T-cell (primary cell): ENCODE measurements at regions not wholly inside any gene's neighbourhood (a gene's known extent, or its start where the extent isn't known, plus 50 kb on each side); places are given as distances from the start of the nearest gene placed in this dataset.

ENCODE experiments used
- ATAC-seq, 4 experiments: fragments of 200-7000 bp in 3 of 4; fragments of 150-1000 bp in 1 of 4; cut with Tn5 transposase; replicated peaks in 1 of 4; 1 replicate in 3 of 4; 2 replicates in 1 of 4; pipeline ENCODE4 v1.10.0; 2021; ENCODE audit warnings: moderate library complexity in 3 of 4, mild to moderate bottlenecking in 2 of 4, moderate number of reproducible peaks in 1 of 4
- CTCF ChIA-PET, 2 donors: fragments of 300-600 bp; sonication (Branson Sonifier 250); formaldehyde crosslinking; loops; one replicate each; lab custom pipeline; 2022; ENCODE audit warnings: antibody characterized with exemption in 2 of 2; lab: Charles Lee
- POLR2A ChIA-PET, 2 donors: fragments of 300-600 bp; sonication (Branson Sonifier 250); formaldehyde crosslinking; loops; one replicate each; lab custom pipeline; 2022; ENCODE audit warnings: antibody characterized with exemption in 2 of 2; lab: Charles Lee
- DNase-seq, 35 experiments: peaks; one replicate each; pipeline versions ENCODE4 v3.0.0 to v3.0.0-alpha.2; 2013 to 2023
- H3K27ac ChIP-seq: one replicate; pipeline ENCODE4 v1.5.1; 2013; ENCODE audit warnings: low read length
- H3K27me3 ChIP-seq, 2 experiments: replicated peaks in 1 of 2; 1 replicate in 1 of 2; 2 replicates in 1 of 2; pipeline versions ENCODE4 v1.6.1 to v1.7.0; 2013; ENCODE audit warnings: low read length in 1 of 2, mixed read lengths in 1 of 2; ENCODE audit not compliant: control insufficient read depth in 2 of 2, insufficient read depth in 2 of 2; ENCODE audit errors: extremely low read depth in 1 of 2
- H3K36me3 ChIP-seq, 2 donors: 1 replicate in 1 of 2; 2 replicates in 1 of 2; pipeline versions ENCODE4 v1.6.1 to v1.7.0; 2013; ENCODE audit warnings: low read length in 1 of 2; ENCODE audit not compliant: control insufficient read depth in 2 of 2, insufficient read depth in 1 of 2; ENCODE audit errors: extremely low read depth in 1 of 2
- H3K4me1 ChIP-seq, 2 experiments: 1 replicate in 1 of 2; 2 replicates in 1 of 2; pipeline versions ENCODE4 v1.6.1 to v1.7.0; 2013; ENCODE audit warnings: low read length in 2 of 2, mixed read lengths in 1 of 2; ENCODE audit not compliant: insufficient read depth in 2 of 2, control insufficient read depth in 1 of 2; ENCODE audit errors: extremely low read depth in 1 of 2
- H3K4me3 ChIP-seq, 2 donors: 1 replicate in 1 of 2; 2 replicates in 1 of 2; pipeline versions ENCODE4 v1.5.1 to v1.7.0; 2013; ENCODE audit warnings: mild to moderate bottlenecking in 2 of 2, low read length in 1 of 2, moderate library complexity in 1 of 2; ENCODE audit not compliant: control insufficient read depth in 1 of 2; ENCODE audit errors: extremely low read depth in 1 of 2
- H3K9me3 ChIP-seq: 2 replicates; pipeline ENCODE4 v1.7.0; 2013
- H3K27ac Mint-ChIP-seq, 2 donors: one replicate each; pipeline ENCODE4 v1.8.0; 2020 to 2021; ENCODE audit warnings: mild to moderate bottlenecking in 2 of 2, mixed read lengths in 2 of 2
- H3K27me3 Mint-ChIP-seq, 2 donors: one replicate each; pipeline ENCODE4 v1.8.0; 2021 to 2022; ENCODE audit warnings: mixed read lengths in 2 of 2
- H3K36me3 Mint-ChIP-seq: one replicate; pipeline ENCODE4 v1.8.0; 2021; ENCODE audit warnings: mixed read lengths
- H3K4me1 Mint-ChIP-seq, 3 donors: one replicate each; pipeline ENCODE4 v1.8.0; 2020 to 2022; ENCODE audit warnings: mixed read lengths in 3 of 3, mild to moderate bottlenecking in 1 of 3
- H3K4me3 Mint-ChIP-seq, 3 donors: one replicate each; pipeline ENCODE4 v1.8.0; 2020 to 2022; ENCODE audit warnings: mild to moderate bottlenecking in 3 of 3, mixed read lengths in 3 of 3, moderate library complexity in 3 of 3
- H3K9me3 Mint-ChIP-seq, 3 donors: one replicate each; pipeline ENCODE4 v1.8.0; 2020 to 2022; ENCODE audit warnings: mixed read lengths in 3 of 3
- WGBS: methylation state at CpG from one replicate; pipeline ENCODE4 v1.1.5; 2013; ENCODE audit warnings: missing lambda C conversion rate; ENCODE audit not compliant: insufficient coverage; 5-methylcytosine and 5-hydroxymethylcytosine counted together

DNA sequence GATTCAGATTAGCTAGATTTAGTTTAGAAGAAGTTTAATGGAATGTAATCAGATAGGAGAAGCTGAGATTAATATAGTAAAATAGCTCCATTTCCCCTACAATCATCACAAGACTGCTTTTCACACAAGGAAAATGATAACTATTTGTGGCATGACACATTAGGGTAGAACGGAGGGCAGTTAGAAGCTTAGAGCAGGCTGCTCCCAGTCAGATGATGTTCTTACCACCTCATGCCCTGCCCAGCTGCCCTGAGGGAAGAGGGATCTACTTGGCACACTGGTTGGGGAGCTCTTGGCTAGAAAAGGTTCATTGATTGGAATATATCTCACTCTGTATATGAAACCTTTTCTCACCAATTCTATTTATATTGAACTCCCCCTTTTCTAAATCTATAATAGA, 180.7 kb upstream of the IL15 start:
- Histone ChIP-seq H3K4me3 (no peak overlapping the region), H3K9me3 (no peaks in the 10 kb centered on the region), H3K27me3 (no peaks in the 10 kb centered on the region), H3K27ac (no peak overlapping the region), H3K4me1 (no peaks in the 10 kb centered on the region), H3K36me3 (no peaks in the 10 kb centered on the region)
- ChIA-PET CTCF (no interaction called here), POLR2A (interaction anchor here in 1 of 2 donors (0.6 kb wide), 1 partner anchor 106 kb away, joined by 3 read pairs; no protein-coding TSS in a partner anchor)
- Mint-ChIP-seq H3K4me1 (no peaks in the 10 kb centered on the region), H3K27me3 (peaks cover 1 to 8% of the 10 kb centered on the region in 2 donors), H3K4me3 (no peak overlapping the region), H3K27ac (no peak overlapping the region), H3K36me3 (no peaks in the 10 kb centered on the region), H3K9me3 (no peaks in the 10 kb centered on the region)
- DNase-seq: no peak
- no CpG with 5 or more reads among the region's 1 CpG for WGBS
- no peak for ATAC-seq

DNA sequence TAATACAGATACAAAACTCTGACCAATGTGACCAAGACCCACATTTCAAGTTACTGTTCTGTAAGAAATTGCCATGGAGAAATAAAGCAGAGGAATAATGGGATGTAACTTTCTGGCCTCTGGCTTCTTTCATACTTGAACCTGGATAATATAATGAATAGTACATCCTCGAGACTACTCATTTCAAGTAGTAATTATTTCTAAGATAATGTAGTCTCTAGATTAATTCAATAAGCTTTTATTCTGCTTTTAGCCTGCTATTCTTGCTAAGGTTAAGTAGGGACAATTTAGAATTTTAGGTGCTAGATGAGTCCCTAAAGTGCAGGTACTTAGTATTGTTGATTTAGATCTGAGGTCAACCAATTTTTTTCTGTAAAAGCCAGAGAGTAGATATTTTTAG, 178.7 kb upstream of the IL15 start:
- H3K9me3 Mint-ChIP-seq: no peaks in the 10 kb centered on the region
- peaks cover 2 to 8% of the 10 kb centered on the region in 2 donors for H3K27me3 Mint-ChIP-seq
- no peaks in the 10 kb centered on the region for H3K4me1 Mint-ChIP-seq
- Histone ChIP-seq H3K9me3 (no peaks in the 10 kb centered on the region), H3K4me1 (no peaks in the 10 kb centered on the region), H3K4me3 (no peak overlapping the region), H3K36me3 (no peaks in the 10 kb centered on the region), H3K27me3 (no peaks in the 10 kb centered on the region), H3K27ac (no peak overlapping the region)
- DNase-seq (no peak), ATAC-seq (no peak)
- POLR2A ChIA-PET: no interaction called here
- H3K36me3 Mint-ChIP-seq: no peaks in the 10 kb centered on the region
- H3K4me3 Mint-ChIP-seq: no peak overlapping the region
- H3K27ac Mint-ChIP-seq: no peak overlapping the region
- CTCF ChIA-PET: no interaction called here
- no CpG with 5 or more reads among the region's 1 CpG for WGBS

DNA sequence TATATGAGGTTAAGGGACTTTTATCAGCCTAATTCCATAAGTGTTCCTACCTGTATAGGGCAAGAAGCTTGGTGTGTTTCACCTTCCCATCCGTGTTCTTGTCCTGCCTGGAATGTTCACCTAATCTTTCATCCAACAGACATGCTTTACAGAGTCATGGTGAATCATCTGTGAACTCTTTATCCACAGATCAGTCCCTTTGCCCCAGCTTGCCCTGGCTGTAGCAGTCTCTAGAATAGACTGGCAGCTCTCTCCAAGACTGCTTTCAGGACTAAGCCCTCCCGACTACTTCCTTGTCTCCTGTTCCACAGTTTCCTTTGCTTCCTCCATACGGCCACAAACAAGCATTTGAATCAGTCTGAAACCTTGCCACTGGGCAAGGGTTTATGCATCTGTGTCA, 177.9 kb upstream of the IL15 start:
- ChIA-PET POLR2A (no interaction called here), CTCF (no interaction called here)
- Mint-ChIP-seq H3K27ac (no peak overlapping the region), H3K9me3 (no peaks in the 10 kb centered on the region), H3K27me3 (peaks cover 2 to 8% of the 10 kb centered on the region in 2 donors), H3K4me3 (no peak overlapping the region), H3K4me1 (no peaks in the 10 kb centered on the region), H3K36me3 (no peaks in the 10 kb centered on the region)
- ATAC-seq (no peak), DNase-seq (no peak)
- H3K27me3 ChIP-seq: no peaks in the 10 kb centered on the region
- H3K4me3 ChIP-seq: no peak overlapping the region
- H3K36me3 ChIP-seq: no peaks in the 10 kb centered on the region
- WGBS: 30% methylated on average over 3 of the region's 3 CpGs
- H3K4me1 ChIP-seq: no peaks in the 10 kb centered on the region
- H3K9me3 ChIP-seq: no peaks in the 10 kb centered on the region
- H3K27ac ChIP-seq: no peak overlapping the region

DNA sequence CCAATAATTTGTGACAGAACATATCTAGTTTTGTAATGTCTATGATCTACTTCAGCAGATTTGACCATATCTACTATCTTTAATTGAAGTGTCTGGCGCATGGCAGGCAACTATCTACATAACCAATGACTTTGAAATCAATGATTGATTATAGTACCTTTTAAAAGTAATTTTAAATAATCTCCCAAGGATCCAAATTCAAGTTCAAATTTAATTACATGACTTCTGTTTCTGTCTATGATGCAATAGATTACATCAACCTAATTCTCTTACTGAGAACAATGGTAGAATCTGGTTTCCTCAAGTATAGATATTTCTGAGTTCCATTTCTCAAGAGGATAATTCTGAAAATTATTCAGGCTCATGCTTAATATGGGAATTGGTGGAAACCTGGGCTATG, 177.4 kb upstream of the IL15 start:
- no CpG with 5 or more reads among the region's 1 CpG for WGBS
- Mint-ChIP-seq H3K27me3 (peaks cover 2 to 4% of the 10 kb centered on the region in 2 donors), H3K9me3 (no peaks in the 10 kb centered on the region), H3K4me3 (no peak overlapping the region), H3K27ac (no peak overlapping the region), H3K36me3 (no peaks in the 10 kb centered on the region), H3K4me1 (no peaks in the 10 kb centered on the region)
- POLR2A ChIA-PET: no interaction called here
- ATAC-seq (no peak), DNase-seq (no peak)
- Histone ChIP-seq H3K4me3 (no peak overlapping the region), H3K9me3 (no peaks in the 10 kb centered on the region), H3K27me3 (no peaks in the 10 kb centered on the region), H3K27ac (no peak overlapping the region), H3K4me1 (no peaks in the 10 kb centered on the region), H3K36me3 (no peaks in the 10 kb centered on the region)
- CTCF ChIA-PET: no interaction called here

DNA sequence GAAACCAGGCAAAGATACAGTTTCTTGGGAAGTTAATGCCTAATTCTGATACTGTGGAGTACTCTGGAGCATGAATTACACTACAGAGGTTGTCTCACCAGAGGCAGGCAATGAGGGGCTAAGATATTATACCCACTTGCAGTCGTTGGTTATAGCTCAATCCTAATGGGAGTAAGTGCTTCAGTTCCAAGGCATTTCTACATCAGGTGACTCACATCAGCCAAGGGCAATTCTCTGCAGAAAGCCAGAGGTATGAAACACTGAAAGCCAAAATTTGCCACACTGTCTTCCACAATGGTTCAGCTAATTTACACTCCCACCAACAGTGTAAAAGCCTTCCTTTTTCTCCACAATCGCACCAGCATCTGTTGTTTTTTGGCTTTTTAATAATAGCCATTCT, 174.0 kb upstream of the IL15 start:
- WGBS: no CpG with 5 or more reads among the region's 2 CpGs

DNA sequence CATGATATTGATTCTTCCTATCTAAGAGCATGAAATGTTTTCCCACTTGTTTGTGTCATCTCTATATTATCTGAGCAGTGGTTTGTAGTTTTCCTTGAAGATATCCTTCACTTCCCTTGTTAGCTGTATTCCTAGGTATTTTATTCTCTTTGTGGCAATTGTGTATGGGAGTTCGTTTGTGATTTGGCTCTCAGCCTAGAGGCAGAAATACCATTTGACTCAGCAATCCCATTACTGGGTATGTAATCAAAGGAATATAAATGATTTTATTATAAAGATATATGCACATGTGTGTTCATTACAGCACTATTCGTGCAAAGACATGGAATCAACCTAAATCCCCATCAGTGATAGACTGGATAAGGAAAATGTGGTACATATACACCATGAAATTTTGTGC, 172.7 kb upstream of the IL15 start:
- H3K9me3 Mint-ChIP-seq: no peaks in the 10 kb centered on the region
- ATAC-seq: no peak
- CTCF ChIA-PET: interaction anchor here in 1 of 2 donors (0.7 kb wide), 1 partner anchor 15 kb away, joined by 3 read pairs; no protein-coding TSS in a partner anchor
- H3K9me3 ChIP-seq: no peaks in the 10 kb centered on the region
- DNase-seq: no peak
- WGBS: no CpG with 5 or more reads among the region's 2 CpGs
- H3K27ac ChIP-seq: no peak overlapping the region
- no peaks in the 10 kb centered on the region for H3K36me3 ChIP-seq
- H3K4me3 ChIP-seq: no peak overlapping the region
- H3K4me1 ChIP-seq: no peaks in the 10 kb centered on the region
- no peaks in the 10 kb centered on the region for H3K4me1 Mint-ChIP-seq
- H3K27me3 Mint-ChIP-seq: peaks cover 2% of the 10 kb centered on the region in 2 donors
- POLR2A ChIA-PET: no interaction called here
- no peak overlapping the region for H3K4me3 Mint-ChIP-seq
- no peak overlapping the region for H3K27ac Mint-ChIP-seq
- H3K27me3 ChIP-seq: no peaks in the 10 kb centered on the region
- H3K36me3 Mint-ChIP-seq: no peaks in the 10 kb centered on the region

More for the DNA sequence above, 174.0 kb upstream of the IL15 start:
- Mint-ChIP-seq H3K4me3 (no peak overlapping the region), H3K27ac (no peak overlapping the region), H3K27me3 (peaks cover 2 to 4% of the 10 kb centered on the region in 2 donors), H3K4me1 (no peaks in the 10 kb centered on the region), H3K9me3 (no peaks in the 10 kb centered on the region), H3K36me3 (no peaks in the 10 kb centered on the region)
- H3K9me3 ChIP-seq: no peaks in the 10 kb centered on the region
- no peak for DNase-seq
- no peaks in the 10 kb centered on the region for H3K27me3 ChIP-seq
- no peaks in the 10 kb centered on the region for H3K4me1 ChIP-seq
- H3K4me3 ChIP-seq: no peak overlapping the region
- ChIA-PET CTCF (no interaction called here), POLR2A (no interaction called here)
- no peak overlapping the region for H3K27ac ChIP-seq
- ATAC-seq: no peak
- no peaks in the 10 kb centered on the region for H3K36me3 ChIP-seq

DNA sequence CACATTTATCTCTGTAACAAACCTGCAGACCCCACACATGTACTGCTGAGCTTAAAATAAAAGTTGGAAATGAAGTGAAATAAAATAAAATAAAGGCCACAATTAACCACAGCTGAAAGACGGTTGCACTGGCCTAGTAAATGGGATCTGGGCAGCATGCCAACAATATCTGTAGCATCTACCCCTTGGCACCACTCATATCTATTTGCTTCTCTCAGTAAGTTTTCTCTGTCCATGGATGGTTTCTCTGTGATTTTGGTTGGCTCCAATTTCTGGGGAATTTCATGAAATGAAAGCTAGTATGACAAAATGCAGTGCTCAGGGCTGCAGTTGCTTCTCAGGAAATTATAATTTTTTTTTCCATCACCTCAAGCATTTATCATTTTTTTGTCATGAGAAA, 172.0 kb upstream of the IL15 start:
- no peak for ATAC-seq
- no CpG with 5 or more reads among the region's 1 CpG for WGBS
- H3K27me3 Mint-ChIP-seq: peaks cover 0 to 2% of the 10 kb centered on the region in 2 donors

More for the DNA sequence above, 172.0 kb upstream of the IL15 start:
- Mint-ChIP-seq H3K27ac (no peak overlapping the region), H3K36me3 (no peaks in the 10 kb centered on the region), H3K9me3 (no peaks in the 10 kb centered on the region), H3K4me1 (no peaks in the 10 kb centered on the region), H3K4me3 (no peak overlapping the region)
- H3K4me3 ChIP-seq: no peak overlapping the region
- H3K9me3 ChIP-seq: no peaks in the 10 kb centered on the region
- POLR2A ChIA-PET: no interaction called here
- H3K36me3 ChIP-seq: no peaks in the 10 kb centered on the region
- no peaks in the 10 kb centered on the region for H3K27me3 ChIP-seq
- H3K4me1 ChIP-seq: no peaks in the 10 kb centered on the region
- CTCF ChIA-PET: no interaction called here
- H3K27ac ChIP-seq: no peak overlapping the region
- DNase-seq: no peak
